ENCODE measurements at regions not wholly inside any gene's neighbourhood (a gene's known extent, or its start where the extent isn't known, plus 50 kb on each side); places are given as distances from the start of the nearest gene placed in this dataset.
A peak's percentile ranks its signal among the peaks of the same experiment; 100 is the strongest.
"Not testable (repeated sequence)": the region's sequence is repeated elsewhere in the genome, so short reads cannot be mapped to it uniquely, and the experiment has no call there.

GRCh38 chr9:22217254-22217653 lies 208.1 kb upstream of the CDKN2B start:
- no peak for DNase-seq (ENCODE audit: low read depth, low spot score)

- not testable (repeated sequence) for DNase-seq (ENCODE audit: low read depth, low spot score)
Observed at GRCh38 chr9:22225856-22226255, 216.8 kb upstream of the CDKN2B start.

- DNase-seq (ENCODE audit: low read depth, low spot score): no peak
Observed at GRCh38 chr9:22227986-22228385, 218.6 kb upstream of the DMRTA1 start.

- DNase-seq (ENCODE audit: low read depth, low spot score): no peak
Observed at GRCh38 chr9:22228542-22228941, 218.1 kb upstream of the DMRTA1 start.

- DNase-seq (ENCODE audit: low read depth, low spot score): no peak
Observed at GRCh38 chr9:22229069-22229468, 217.6 kb upstream of the DMRTA1 start.

- DNase-seq (ENCODE audit: low read depth, low spot score): not testable (repeated sequence)
Observed at GRCh38 chr9:22231309-22231708, 215.3 kb upstream of the DMRTA1 start.

- no peak for DNase-seq (ENCODE audit: low read depth, low spot score)
Observed at GRCh38 chr9:22232971-22233370, 213.7 kb upstream of the DMRTA1 start.

- DNase-seq (ENCODE audit: low read depth, low spot score): peak; percentile 94
Observed at GRCh38 chr9:22237497-22238363, 208.9 kb upstream of the DMRTA1 start.

- DNase-seq (ENCODE audit: low read depth, low spot score): peak; percentile 66
Observed at GRCh38 chr9:22238809-22239684, 207.6 kb upstream of the DMRTA1 start.

- peak; percentile 57 for DNase-seq (ENCODE audit: low read depth, low spot score)
Observed at GRCh38 chr9:22240619-22241018, 206.0 kb upstream of the DMRTA1 start.

- DNase-seq (ENCODE audit: low read depth, low spot score): no peak
Observed at GRCh38 chr9:22241024-22241423, 205.6 kb upstream of the DMRTA1 start.

GRCh38 chr9:22241611-22242010 lies 205.0 kb upstream of the DMRTA1 start:
- no peak for DNase-seq (ENCODE audit: low read depth, low spot score)

GRCh38 chr9:22244139-22245011 lies 202.2 kb upstream of the DMRTA1 start:
- DNase-seq (ENCODE audit: low read depth, low spot score): peak; percentile 71

GRCh38 chr9:22255337-22255736 lies 191.3 kb upstream of the DMRTA1 start:
- no peak for DNase-seq (ENCODE audit: low read depth, low spot score)

GRCh38 chr9:22256381-22256780 lies 190.2 kb upstream of the DMRTA1 start:
- no peak for DNase-seq (ENCODE audit: low read depth, low spot score)

GRCh38 chr9:22257026-22257816 lies 189.4 kb upstream of the DMRTA1 start:
- no peak for DNase-seq (ENCODE audit: low read depth, low spot score)

GRCh38 chr9:22265038-22265437 lies 181.6 kb upstream of the DMRTA1 start:
- DNase-seq (ENCODE audit: low read depth, low spot score): no peak

- DNase-seq (ENCODE audit: low read depth, low spot score): no peak
Observed at GRCh38 chr9:22265534-22265933, 181.1 kb upstream of the DMRTA1 start.

- no peak for DNase-seq (ENCODE audit: low read depth, low spot score)
Observed at GRCh38 chr9:22274477-22274876, 172.1 kb upstream of the DMRTA1 start.

GRCh38 chr9:22278426-22278825 lies 168.2 kb upstream of the DMRTA1 start:
- DNase-seq (ENCODE audit: low read depth, low spot score): peak; percentile 5

GRCh38 chr9:22279636-22280035 lies 167.0 kb upstream of the DMRTA1 start:
- peak; percentile 22 for DNase-seq (ENCODE audit: low read depth, low spot score)
